ENCODE measurements at regions not wholly inside any gene's neighbourhood (a gene's known extent, or its start where the extent isn't known, plus 50 kb on each side); places are given as distances from the start of the nearest gene placed in this dataset.

DNA sequence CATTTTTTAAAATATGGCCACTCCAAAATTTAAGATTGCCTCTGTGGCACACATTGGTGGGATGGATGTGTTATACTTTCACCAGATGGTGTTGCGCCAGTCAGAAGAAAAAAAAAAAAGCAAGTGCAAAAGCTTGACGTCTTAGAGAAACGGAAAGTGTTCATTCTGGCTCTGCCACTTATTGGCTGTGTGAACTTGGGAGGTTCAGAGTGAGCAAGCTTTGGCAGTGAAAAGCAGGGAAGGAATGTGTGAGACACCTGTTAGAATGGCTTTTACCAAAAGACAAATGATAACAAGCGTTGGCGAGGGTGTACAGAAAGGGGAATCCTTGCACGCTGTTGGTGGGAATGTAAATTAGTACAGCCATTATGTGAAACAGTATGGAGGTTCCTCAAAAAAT, 298.0 kb downstream of the TMEM114 start:
- in situ Hi-C loops (cut with HindIII; ENCODE audit: low sequenced_read_pairs): no loop called here

DNA sequence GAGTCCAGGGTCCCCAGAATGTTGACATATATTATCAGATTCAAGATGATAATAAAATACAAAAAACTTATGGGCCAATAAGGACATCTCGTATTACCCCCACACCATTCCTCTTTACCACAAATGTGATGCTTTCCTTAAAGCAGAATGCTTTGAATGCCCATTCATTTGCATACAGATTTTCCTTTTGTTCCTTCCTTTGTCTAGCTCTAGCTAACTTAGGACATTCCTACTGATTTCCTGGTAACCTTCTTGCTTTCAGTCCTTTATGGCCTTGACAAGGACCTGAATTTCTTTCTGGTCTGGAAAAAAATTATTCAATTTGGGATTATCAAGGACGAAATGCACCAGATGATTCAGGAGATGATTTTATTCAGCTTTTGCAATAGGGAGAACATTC, 304.0 kb downstream of the TMEM114 start:
- in situ Hi-C loops (cut with HindIII; ENCODE audit: low sequenced_read_pairs): no loop called here

DNA sequence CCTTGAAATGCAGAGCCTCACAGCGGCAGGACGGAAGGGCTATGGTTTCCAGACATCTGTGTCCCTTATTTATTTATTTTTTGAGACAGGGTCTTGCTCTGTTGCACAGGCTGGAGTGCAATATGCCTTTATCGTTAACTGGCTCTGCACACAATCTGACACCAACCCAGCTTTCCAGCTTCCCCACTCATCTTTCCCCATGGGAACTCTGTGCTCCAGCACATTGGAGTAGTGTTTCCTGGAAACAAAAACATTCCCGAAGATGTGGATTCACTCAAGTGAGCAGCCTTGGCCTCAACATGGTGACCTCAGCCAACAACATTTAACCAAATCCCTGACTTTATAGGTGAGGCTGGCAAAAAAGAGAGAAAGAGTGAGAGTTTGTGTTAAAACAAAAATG, 307.1 kb downstream of the TMEM114 start:
- in situ Hi-C loops (cut with HindIII; ENCODE audit: low sequenced_read_pairs): no loop called here

DNA sequence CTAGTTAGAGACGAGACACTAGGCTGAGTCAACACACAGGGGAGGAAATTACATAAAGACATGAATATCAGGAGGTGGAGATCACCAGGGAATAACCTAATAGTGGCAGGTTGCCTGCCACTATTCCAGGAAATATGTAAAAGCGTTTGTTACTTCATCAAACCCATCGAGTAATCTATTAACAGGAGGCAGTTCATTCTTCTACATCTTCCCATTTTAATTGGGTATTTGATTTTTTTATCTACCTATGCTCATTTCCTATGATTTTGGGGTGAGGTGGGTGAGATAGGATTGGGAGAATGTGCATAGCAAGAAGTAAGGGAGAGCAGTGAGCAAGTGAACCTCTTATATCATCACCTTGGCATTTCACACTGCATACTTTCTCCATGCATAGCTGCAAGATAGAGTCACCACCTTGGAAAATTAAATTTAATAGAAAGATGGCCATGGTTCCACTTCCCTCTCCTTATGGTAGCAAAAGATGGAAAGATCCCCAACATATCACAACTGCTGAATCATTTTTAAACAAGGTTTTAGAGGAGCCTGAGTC, 312.2 kb downstream of the TMEM114 start:
- in situ Hi-C loops (cut with HindIII; ENCODE audit: low sequenced_read_pairs): no loop called here

DNA sequence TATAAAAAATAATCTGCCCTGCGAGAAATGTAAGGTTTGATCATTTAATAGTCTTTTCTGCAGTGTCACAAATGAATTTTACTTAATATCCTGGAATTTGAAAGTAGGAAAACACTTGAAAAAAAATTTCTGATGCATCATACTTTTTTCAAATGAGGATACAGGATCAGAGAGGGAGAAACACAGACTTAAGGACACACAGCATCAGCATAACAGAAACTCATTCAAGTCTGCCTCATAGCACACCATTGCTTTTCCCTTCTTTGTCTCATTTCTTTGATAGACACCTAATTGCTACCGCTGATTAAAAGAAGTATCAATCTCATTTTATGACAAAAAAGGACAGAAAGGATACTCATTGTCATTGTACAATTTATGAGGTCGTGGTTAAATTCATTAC, 319.0 kb downstream of the TMEM114 start:
- in situ Hi-C loops (cut with HindIII; ENCODE audit: low sequenced_read_pairs): no loop called here

DNA sequence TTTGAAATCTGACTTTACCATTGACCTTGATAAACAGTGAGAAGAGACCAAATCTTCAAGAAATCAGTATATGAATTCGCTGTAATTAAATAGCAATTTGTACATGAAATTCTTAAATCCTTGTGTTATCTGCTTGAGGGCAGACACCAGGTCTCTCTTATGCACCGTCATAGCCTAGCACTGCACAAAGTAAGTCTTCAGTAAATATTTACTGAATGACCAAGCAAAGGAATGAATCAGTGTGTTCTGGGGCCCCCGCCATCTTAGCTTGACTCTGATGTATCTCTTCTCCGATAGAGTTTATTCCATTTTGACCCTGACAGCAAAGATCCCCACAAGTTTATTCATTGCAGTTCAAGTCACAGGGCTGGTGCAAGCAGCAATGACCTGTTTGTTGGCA, 328.0 kb downstream of the TMEM114 start:
- in situ Hi-C loops (cut with HindIII; ENCODE audit: low sequenced_read_pairs): no loop called here

DNA sequence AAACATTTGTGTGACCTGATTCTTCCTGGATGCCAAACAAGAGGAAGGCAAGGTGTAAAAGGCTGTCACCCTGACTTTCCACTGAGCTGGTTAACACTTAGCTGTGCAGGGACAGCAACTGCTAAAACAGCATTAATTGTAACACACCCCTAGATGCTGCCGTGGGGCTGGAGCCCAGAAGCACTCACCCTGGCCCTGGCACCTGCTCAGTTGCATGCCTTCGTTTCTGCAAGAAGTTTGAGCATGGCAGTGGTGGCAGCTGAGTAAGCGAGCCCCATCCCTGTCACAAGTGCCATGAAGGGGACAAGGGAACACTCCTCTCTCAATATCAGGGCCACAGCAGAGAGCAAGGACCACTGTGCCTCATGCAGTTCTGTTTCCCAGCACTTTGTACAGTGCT, 330.2 kb downstream of the TMEM114 start:
- in situ Hi-C loops (cut with HindIII; ENCODE audit: low sequenced_read_pairs): no loop called here

DNA sequence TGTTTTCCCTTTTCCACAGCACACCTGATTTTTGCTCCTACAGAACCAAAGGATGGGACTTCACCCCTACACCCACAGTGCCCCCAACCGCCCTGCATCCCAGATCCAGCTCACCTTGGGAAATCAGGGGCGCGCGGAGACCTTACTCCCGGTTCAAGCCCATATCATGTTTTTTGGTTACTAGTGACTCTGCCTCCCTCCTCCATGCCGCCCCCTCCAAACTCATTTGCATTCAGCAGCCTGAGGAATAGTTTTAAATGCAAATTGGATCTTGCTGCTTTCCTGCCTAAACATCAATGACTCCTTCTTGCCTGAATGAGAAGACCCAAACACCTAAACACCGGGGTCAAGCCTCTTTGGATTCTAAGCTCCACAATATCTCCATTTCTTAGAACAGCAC, 331.8 kb downstream of the TMEM114 start:
- in situ Hi-C loops (cut with HindIII; ENCODE audit: low sequenced_read_pairs): no loop called here

DNA sequence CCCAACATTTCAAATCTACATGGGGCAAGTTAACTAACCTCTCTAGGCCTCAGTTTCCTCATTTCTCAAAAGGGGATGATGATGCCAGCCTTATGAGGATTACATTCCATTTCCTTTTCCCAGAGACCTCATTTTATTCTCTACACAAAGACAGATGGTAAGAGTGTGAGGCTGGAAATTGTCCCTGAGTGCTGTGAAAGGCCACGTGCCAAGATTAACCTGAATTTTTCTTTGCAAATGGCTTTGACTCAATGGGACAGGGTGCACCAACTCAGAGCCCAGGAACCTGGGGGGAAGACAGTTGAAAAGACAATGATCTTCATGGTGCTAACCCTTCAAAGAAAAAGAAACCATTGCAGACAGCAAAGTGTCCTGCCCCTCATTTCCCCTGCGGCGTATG, 332.8 kb downstream of the TMEM114 start:
- in situ Hi-C loops (cut with HindIII; ENCODE audit: low sequenced_read_pairs): no loop called here

DNA sequence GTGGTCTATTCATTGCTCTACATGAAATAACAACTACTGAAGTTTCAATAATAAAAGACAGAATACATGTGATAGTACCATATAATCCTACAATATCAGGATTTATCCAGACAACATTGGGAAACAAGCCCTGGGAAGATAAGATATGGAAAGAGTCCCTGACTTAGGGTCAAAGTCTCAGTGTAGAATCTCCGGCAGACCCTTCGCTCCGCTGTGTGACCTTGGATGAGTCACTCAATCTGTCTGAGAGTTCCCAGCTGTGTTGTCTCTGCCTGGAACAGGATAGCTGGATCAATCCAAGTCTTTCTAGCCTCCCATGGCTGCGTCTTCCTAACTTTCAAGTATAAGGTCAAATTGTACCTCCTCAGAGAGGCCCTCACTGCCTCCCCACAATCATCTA, 335.9 kb downstream of the TMEM114 start:
- in situ Hi-C loops (cut with HindIII; ENCODE audit: low sequenced_read_pairs): no loop called here

DNA sequence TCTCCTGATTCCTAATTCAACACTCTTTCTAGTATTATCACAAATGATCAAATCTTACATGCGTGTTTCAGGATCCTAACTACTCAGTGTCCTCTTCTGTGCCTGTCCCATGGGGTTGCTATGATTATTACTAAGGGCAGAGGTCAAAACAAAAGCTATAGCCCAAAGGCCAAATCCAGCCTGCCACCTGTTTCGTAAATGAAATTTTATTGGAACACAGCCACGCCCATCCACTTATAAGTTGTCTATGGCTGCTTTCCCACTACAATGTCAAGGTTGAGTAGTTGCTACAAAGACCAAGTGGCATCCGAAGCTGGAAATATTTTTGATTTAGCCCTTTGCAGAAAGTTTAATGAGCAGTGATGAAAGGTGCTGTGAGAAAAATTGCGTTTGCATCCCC, 336.6 kb downstream of the TMEM114 start:
- in situ Hi-C loops (cut with HindIII; ENCODE audit: low sequenced_read_pairs): no loop called here

DNA sequence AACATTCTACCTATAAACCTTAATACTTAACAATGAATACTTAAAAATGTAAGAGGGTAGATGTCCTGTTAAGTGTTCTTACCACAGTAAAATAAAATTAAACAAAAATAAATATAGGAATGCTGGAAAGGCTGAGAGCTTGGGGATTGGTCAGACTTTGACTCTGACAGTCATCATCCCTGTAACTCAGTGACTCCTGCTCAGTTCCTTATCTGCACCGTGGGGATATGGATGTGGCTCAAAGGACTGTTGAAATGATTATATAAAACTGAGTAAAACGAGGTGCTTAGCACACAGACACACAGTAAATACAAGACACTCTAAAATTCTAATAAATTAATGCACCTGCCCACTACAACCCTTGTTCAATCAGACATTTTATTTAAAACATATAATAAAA, 338.6 kb downstream of the TMEM114 start:
- in situ Hi-C loops (cut with HindIII; ENCODE audit: low sequenced_read_pairs): no loop called here

DNA sequence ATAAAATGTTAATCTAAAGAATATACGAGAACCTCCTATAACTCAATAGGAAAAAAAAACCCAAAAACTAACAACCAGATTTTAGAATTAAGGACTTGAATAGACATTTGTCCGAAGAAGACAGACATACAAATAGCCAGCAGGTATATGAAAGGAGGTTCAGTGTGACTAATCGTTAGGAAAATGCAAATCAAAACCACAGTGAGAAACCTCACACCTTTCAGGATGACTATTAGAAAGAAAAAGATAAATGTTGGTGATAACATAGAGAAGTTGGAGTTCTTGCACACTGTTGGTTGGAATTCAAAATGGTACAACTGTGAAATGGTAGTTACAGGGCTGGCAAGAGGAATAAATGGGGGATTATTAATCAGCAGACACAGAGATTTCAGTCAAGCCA, 339.0 kb downstream of the TMEM114 start:
- in situ Hi-C loops (cut with HindIII; ENCODE audit: low sequenced_read_pairs): no loop called here

DNA sequence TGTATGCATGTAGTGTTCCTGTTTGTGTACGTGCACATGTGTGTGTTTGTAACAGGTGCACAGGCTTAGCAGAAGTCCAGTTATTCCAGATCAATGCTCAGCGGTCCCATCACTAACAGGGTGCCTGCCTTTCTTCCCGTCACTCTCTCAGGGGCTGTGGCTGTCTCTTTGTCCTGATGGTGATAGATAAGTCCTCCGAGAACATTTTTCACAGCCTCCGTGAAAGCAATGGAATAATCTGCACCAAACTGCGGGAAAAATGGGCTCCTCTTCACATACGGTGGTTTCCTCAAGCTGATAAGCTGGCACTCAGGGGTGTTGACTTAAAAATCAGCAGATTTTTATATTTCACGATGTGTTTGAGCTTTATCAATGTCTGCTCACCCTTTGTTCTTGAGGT, 342.3 kb downstream of the TMEM114 start:
- in situ Hi-C loops (cut with HindIII; ENCODE audit: low sequenced_read_pairs): no loop called here

DNA sequence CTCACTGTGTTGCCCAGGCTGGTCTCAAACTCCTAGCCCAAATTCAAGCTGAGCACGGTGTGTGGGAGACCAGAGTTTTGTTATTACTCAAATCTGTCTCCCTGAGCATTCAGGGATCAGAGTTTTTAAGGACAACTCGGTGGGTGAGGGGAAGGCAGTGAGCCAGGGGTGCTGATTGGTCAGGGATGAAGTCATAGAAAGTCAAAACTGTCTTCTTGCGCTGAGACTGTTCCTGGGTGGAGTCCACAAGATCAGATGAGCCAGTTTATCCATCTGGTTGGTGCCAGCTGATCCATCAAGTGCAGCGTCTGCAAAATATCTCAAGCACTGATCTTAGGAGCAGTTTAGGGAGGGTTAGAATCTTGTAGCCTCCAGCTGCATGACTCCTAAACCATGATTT, 346.3 kb downstream of the TMEM114 start:
- in situ Hi-C loops (cut with HindIII; ENCODE audit: low sequenced_read_pairs): no loop called here

DNA sequence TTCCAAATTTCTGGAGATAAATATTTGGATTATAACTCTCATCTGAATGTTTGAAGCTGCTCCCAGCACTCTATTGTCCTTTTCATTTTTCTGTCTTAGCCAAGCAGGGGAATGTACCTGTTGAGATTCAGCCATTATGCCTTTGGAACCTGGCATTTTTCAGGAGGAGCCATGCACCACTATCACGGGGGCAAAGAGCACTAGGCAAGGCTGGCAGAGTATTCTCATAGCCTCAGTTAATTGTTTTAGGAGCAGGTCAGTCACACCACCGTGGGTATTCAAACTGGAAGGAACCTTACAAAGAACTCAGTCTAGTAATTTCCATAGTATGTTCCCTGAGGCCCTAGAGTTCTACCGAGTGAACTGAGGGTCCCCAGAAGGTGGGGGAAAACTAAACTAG, 348.9 kb downstream of the TMEM114 start:
- in situ Hi-C loops (cut with HindIII; ENCODE audit: low sequenced_read_pairs): no loop called here

DNA sequence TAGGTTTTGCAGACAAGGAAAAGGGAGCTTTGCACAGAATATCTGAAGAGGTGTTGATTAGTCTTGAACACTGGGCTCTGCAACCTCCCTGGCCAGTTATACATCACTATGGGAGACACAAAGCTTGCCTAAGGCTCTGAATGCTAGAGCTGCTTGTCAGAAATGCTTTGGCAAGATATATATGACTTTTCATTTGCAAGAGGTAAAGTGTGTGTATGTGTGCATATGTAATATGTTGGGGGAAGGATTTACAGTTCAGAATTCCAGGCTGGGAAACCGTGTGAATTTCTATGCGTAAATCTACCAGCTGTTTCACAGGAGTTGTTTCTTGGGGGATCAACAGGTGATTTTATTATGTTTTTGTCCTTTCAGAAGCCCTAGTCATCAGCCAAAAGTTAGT, 350.9 kb downstream of the TMEM114 start:
- in situ Hi-C loops (cut with HindIII; ENCODE audit: low sequenced_read_pairs): no loop called here

DNA sequence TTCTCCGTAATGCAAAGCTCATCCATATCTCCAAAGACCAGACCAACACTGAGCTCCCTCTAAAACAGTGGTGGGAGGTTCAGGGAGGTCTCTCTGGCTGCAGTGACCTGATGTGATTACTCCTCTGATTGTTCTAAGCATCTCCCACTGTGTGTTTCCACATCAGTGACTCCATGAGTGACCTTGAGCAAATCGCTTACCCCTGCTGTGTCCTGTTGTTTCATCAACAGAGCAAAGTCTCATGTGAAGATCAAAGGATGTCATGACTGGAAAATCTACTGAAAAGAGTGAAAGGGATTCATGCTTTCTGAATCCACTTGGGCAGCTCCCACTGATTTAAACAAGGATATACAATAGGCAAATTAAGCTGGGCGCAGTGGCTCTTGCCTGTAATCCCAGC, 352.9 kb downstream of the TMEM114 start:
- in situ Hi-C loops (cut with HindIII; ENCODE audit: low sequenced_read_pairs): no loop called here

DNA sequence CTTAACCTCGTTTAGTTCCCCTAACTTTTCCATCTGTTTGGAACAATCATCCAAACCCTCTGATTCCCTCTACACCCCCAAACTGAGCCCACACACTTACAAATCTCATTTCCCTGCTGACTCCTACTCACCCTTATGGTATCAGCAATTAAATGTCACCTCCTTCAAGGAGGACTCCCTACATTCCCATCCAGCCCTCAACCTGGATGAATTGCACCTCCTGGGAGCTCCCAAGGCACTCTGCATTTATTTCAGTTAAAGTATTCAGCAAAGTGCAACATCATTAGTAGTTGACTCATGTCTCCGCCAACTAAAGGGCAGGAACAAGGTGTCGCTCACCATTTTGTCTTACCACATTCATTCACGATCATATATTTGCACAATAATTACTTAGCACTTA, 353.5 kb downstream of the TMEM114 start:
- in situ Hi-C loops (cut with HindIII; ENCODE audit: low sequenced_read_pairs): no loop called here

DNA sequence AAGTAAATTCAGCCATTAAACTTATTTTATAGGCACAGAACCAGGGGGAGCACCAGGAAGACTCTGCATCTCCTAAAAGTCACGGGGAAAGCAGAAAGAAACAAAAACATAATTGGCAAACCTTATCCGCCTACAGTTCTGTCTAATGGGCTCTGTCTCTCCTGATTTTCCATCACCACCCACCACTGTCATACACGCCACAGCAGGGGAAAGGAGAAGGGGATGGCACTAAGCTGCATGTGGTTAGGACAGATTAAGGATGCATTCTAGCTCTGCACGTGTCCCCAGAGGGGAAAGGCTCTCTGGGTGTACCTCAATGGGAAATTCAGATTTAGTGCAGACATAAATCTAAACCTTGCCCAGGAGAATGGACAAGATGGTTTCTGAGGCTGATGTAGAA, 359.8 kb downstream of the TMEM114 start:
- in situ Hi-C loops (cut with HindIII; ENCODE audit: low sequenced_read_pairs): no loop called here

DNA sequence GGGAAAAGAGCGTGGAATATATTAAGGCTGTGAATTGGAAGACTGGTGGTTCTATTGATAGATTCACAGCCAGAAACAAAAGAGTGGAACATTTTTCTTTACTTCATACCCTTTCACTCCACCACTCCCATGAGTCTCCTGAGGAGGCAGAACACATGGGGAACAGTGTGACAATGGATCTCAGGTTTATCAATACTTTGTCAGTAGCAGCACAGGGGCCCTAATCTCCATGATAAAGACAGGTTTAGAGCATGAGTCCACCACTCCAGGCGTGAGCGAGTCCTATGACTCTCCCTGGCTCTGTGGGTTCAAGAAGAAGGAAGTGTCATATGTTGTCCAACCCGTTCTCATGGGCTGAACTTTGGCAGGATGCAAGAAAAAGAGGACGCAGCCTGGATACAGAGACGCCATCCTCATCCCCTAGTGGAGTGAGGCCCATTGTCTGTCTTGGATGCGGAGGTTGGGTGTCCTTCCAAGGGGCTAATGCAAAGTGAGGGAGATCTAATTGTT, 361.2 kb downstream of the TMEM114 start:
- in situ Hi-C loops (cut with HindIII; ENCODE audit: low sequenced_read_pairs): no loop called here

DNA sequence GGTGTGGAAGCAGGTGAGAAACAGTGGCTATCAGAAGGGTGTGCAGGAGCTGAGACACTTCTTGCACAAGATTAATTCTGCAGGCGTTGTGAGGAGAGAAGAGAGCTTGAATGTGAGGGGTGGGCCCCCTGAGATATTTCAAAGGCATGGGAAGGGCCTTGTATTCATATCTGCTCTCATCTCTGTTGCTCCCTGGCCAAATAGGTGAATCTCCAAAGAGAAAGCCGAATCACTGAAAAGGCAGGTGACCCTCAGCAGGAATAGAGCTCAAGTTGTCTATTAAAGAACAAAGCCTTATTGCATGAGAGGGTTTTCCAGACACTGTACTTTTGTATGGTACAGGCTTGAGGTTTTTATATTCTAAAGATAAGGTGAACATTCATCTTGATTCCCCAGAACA, 373.1 kb downstream of the TMEM114 start:
- in situ Hi-C loops (cut with HindIII; ENCODE audit: low sequenced_read_pairs): no loop called here

DNA sequence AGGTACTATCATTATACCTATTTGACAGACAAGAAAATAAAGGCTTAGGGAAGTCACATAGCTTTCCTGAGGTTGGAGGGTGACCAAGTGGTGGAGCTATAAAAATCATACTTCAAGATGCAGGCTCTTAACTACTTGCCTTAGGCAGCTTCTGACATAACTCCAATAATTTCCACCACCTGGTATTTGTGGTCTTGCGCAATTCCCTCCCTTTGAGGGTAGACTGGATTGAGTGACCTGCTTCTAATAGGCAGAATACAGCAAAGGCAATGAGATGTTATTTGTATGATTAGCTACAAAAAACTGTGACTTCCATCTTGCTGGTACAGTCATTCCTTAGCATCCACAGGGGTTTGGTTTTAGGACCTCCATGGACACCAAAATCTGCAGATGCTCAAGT, 385.5 kb downstream of the TMEM114 start:
- in situ Hi-C loops (cut with HindIII; ENCODE audit: low sequenced_read_pairs): no loop called here

DNA sequence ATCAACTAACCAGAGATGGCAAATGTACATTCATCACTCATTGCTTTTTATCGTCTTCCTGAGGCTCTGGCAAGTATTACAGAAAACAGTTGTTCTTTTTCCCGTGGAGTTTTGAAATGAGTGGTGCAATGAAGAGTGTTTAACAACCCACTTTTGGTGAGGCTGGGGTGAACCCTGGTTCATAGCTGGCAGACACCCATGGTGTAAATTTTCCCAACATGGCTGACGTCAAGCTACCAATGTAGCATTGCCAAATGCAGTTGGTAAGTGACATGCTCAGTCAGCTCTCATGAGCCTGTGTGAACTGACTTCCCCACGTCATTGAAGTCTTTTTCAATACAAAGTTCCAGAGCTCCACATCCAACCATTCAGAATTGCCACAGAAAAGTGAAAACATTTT, 386.2 kb downstream of the TMEM114 start:
- in situ Hi-C loops (cut with HindIII; ENCODE audit: low sequenced_read_pairs): no loop called here

All from DLD1 (cell line).